ENCODE measurements at regions not wholly inside any gene's neighbourhood (a gene's known extent, or its start where the extent isn't known, plus 50 kb on each side); places are given as distances from the start of the nearest gene placed in this dataset.

GRCh38 chr17:74049967-74050458, 153.5 kb upstream of the RPL38 start:
- DNase-seq (ENCODE audit: low spot score), result no peak

- DNase-seq (ENCODE audit: low spot score), result no peak
Observed at GRCh38 chr17:74051348-74051747, 152.1 kb upstream of the RPL38 start.

- no peak for DNase-seq (ENCODE audit: low spot score)
Observed at GRCh38 chr17:74052993-74053711, 150.3 kb upstream of the RPL38 start.

DNA sequence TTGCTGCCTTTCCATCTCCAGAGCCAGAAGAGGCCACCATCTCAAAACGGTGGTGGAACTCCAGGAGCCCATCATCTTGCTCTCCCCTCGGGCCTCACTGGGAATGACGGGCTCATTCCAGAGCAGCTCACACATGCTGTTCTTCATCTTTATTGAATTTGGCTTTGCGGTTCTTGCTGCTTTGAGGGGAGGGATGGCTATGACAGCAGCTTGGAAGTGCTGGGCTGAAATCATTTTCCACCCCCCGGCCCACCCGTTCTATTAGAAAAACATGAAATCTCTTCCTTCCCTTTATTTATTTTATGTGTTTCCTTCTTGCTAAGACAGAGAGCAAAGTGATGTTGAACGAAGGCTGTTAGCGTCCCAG, 149.8 kb upstream of the RPL38 start:
- no peak for DNase-seq (ENCODE audit: low spot score)

DNA sequence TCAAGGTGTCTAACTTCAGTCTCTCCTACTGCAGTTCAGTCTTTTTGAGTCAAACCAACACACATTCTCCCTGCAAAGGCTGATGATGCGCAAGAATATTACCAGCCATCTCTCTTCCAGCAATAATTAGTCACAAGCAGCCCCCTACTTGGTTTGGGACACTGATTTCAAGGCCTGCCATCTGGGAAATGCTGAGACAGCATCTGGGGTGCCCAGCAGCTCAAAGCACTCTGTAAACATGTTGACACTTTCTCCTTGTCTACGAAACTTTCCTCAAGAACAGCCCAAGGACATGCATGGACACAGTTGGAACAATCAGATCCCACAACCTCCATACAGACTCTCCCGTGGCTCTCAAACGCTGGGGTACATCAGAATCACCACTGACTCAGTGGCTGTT, 149.2 kb upstream of the RPL38 start:
- DNase-seq (ENCODE audit: low spot score), result no peak

DNA sequence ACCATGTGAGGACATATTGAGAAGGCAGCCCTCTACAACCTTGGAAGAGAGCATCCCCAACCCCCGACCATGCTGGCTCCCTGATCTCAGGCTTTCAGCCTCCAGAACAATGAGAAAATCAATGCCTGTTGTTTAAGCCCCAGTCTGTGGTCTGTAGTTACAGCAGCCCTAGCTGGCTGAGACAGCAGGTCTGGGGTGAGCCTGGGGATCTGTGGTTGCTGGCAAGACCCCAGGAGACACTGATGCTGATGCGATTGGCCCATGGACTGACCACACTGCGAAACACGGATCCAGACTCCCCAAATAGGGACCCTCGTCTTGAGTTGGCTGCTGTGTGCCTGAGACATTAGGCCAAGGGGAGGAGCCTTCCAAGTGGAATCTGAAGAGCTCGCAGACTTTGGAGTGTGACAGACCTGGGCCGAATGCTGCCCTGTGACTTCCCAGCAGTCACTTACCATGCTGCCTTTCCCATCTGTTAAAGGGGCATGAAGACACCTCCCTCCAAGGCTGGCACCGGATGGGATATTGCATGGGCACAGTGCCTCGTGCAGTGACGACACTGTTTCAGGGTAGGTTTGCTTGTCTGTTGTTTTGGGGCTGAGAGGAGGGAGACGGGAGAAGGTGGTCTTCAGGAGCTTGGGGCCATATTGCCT, 147.8 kb upstream of the RPL38 start:
- DNase-seq (ENCODE audit: low spot score), result no peak

DNA sequence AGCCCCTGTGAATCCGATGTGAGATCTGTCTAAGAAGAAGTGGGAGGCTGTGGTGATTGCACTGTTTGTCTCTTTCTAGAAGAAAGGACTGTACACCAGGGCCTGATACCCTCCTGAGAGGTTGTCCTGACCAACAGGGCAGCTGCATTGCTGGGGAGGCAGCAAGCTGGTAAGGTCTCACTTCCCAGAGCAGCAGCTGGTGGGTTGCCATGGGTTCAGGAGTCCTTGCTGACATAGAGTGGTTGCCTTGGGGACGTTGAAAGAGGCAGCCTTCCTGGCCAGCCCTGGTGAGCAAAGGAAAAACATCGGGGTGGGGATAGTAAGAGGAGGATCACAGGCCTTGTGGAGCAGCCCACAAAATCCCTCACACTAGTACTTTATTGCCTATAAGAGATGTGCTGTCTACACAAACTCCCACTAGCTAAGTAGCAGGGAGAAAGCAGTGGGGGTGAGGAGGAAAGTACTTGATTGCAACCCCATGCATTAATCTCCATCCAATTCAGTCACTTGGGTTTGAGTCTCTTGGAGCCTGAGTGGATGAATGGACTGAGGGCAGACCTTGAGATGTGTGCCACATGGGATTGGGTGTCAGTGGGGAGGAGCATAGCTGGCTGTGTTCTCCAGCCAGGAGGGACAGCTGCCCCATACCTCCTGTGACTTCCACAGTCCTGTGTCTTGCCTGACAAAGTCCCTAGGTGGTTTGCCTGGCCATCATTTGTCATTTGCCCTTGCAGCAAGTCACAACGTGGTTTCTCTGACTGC, 143.8 kb upstream of the RPL38 start:
- DNase-seq (ENCODE audit: low spot score), result peak; percentile 80

DNA sequence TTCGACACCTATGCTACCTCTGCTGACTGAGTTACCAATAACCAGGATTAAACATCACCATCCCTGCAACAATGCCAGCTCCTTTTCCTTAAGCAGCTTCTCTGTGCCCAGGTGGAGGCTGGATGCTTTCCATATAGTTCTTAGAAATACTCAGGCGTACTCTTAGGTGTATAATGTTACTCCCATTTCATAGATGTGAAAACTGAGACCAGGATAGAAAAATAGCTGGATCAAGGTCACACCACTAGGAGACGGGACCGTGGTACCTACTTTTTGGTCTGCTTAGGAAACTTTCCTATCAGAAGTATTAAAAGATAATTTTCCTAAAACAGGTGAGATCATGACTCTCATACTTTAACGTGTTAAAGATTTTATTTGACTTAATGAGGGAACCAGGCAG, 141.7 kb upstream of the RPL38 start:
- no peak for DNase-seq (ENCODE audit: low spot score)

DNA sequence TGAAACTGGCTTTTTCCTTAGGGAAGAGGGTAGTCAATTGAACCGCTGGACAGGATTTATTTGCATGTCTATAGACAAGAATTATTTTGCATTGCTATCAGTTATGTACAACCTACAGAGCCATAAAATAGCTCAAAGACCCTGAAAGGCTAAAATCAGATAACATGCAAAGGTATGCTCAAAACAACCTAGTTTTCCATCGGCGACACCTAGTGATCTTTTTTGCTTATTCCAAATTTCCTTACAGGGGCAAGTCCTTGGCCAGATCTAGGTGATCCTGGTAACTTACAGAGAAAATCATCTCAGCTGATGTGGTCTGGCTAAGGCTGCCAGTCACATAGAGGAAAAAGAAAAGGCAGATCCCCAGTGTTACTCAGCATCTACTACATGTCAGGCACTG, 141.2 kb upstream of the RPL38 start:
- DNase-seq (ENCODE audit: low spot score), result no peak

- no peak for DNase-seq (ENCODE audit: low spot score)
Observed at GRCh38 chr17:74063439-74063838, 140.0 kb upstream of the RPL38 start.

DNA sequence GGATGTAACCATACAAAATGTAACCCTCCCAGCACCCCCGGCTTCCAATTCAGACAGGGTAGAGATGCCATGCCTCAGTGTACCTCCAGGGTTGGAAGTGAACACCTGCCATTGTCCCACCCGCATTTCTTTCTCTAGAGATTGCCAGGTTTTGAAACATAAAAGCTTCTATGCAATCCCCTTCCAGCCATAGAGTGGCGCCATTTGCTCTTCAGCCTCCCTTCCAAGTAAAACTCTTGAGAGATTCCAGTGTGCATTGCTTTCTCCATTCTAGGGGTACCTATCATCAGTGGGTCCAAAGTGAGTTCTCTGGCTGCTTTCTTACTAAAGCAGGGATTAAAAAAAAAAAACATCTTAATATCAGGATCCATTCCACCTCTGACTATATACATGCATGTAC, 133.1 kb upstream of the RPL38 start:
- DNase-seq (ENCODE audit: low spot score), result no peak

DNA sequence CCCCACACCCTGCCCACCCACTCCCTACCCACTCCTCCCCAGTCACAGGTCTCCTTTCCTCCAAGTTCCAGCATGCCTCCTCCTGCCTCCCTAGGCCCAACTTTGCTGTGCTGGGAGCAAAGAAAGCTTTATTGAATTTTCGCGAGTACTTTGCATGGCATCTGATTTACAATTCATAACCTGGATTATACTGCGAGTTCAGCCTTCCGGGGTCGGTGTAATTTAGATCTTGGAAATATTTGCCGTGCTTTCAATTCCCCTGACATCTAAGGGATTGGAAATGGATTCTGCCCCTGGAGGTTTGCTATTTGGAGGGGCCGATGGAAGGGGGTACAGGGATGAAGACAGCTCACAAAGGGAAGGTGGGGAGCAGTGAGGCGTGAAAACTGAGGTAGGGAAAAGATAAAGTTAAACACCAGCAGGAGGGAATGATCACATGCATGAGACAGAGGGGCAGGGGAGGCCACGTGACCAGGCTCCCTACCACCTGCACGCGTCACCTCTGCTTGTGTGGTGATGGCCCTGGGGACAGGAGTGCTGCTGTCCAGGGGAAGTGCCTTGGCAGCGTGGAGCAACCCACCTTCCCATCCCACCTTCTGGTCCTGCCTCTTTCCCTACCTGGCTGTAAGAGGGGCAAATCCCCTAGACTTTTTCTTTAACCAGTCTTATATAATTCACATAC, 132.3 kb upstream of the RPL38 start:
- no peak for DNase-seq (ENCODE audit: low spot score)

- DNase-seq (ENCODE audit: low spot score), result no peak
Observed at GRCh38 chr17:74072340-74072739, 131.1 kb upstream of the RPL38 start.

- DNase-seq (ENCODE audit: low spot score), result no peak
Observed at GRCh38 chr17:74076446-74076845, 127.0 kb upstream of the RPL38 start.

DNA sequence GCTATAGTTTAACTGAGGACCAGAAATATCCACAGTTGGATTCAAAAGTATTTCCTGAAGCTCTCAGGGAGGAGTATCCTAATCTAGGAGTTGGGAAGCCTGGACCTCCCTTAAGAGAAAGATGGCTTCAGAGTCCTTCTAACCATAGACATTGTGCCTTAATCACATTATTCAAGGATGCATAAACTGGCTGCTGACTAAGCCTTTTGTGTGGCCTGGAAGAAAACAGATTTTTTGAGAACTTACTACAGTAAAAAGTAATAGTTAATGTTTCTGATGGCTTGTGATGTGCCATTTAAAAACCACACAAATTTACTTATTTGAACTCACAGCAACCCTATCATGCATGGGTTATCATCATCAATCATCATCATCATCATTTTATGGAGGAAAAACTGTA, 126.2 kb upstream of the RPL38 start:
- DNase-seq (ENCODE audit: low spot score), result no peak

DNA sequence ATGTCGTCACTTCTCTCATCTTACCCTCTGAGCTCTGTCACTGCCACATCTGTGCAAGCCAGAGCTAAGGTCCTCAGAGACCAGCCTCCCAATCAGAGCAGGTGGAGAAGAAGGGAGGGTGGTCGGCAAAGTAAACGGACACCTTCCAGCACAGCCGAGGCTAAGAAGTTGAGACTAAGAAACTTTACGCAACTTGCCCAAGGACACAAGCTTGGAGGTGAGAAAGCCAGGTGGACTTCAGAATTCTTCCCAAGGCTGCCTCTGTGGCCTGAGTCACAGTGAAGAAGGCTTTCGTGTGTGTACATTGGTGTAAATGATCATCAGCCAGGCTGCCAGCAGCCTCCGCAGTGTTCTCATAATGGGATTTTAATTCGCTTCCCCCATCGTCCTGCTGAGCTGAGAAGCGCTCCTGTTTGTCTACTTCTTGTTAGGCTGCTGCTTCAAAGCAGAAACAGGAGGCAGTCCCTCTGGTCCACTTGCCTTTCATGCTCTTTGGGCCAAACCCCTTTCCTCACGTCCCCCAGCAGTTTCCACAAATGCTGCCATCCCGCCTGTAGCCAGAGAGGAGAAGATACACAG, 125.0 kb upstream of the RPL38 start:
- no peak for DNase-seq (ENCODE audit: low spot score)

- DNase-seq (ENCODE audit: low spot score), result no peak
Observed at GRCh38 chr17:74079537-74080300, 123.8 kb upstream of the RPL38 start.

DNA sequence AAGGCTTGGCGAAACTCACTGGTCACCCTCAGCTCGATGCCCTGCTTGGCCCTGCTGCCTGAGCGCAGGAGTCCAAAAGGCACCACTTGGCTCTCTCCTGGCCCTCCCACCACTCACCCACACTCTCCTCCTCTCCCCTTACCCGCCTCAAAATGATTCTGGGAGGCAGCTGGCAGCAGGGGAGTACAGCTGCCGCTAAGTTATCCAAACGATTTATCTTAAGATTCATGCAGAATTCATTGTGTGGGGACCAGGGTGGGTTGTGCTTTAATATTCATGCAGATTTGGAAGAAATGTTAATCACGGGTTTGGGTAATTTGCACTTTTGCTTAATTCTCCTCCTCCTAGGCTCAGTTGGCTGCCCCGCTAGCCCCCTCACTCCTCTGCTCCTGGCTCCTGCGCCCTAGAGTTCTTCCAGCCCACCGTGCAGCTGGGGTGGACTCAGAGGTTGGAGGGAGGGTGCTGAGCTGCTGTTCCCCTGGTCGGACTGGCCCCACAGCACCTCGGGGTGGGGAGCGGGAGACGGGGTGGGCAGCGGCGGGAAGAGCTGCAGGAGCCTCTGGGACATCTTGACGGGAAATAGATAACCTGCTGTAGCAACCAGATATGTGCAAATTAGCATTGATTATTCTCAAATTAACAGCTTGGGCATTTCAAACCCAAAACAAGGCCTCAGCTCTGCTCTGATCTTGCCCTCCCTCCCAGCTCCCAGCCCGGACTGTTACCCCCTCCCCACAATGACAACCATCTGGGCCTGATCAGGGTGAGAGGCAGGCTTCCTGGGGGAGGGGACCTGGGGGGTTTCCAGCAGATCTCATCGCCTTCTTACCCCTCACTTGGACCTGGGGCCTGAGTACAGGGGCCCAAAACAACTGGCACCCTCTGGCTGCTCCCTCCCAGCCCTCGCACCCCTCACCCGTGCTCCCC, 122.6 kb upstream of the RPL38 start:
- DNase-seq (ENCODE audit: low spot score), result no peak

DNA sequence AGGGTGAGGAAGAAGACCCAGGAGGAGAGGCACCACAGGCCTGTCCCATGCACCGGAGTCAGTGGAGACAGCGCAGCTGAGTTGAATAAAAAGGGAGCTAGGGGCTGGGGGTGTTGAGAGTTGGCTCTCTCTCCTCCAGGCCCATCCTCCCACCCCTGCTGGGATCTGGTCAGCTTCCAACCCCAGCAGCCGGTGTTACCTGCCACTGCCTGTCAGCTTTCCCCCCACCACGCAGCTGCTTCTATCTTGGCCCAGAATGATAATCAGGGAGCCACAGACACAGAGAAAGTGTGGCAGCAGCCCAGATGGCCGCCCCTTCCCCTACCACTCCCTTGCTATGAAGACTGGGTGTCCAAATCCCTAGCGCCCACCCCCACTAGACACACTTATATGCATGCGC, 120.6 kb upstream of the RPL38 start:
- DNase-seq (ENCODE audit: low spot score), result no peak

GRCh38 chr17:74083321-74083720, 120.2 kb upstream of the RPL38 start:
- DNase-seq (ENCODE audit: low spot score), result no peak
